ENCODE measurements at regions not wholly inside any gene's neighbourhood (a gene's known extent, or its start where the extent isn't known, plus 50 kb on each side); places are given as distances from the start of the nearest gene placed in this dataset.

DNA sequence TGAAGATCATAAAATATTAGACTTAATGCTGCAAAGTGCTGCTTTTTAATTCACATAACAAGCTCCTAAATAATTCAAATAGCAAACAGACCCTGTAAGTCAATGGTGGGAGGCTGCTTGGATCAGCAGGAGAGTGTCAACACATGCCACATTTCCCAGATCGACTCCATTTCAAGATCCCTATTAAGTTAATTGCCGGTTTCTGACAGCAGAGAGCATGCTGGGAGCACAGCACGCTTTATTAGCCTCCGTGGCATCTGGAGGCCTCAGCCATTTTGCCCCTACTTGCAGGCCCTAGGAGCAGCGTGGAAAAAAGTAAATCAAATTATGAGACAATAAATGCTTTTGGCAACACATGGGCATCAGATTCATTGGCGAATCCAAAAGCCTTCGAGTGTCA lies 201.0 kb downstream of the EMX2 start:
- Histone ChIP-seq H3K36me3 (ENCODE audit: control insufficient read depth, low read depth, low read length) (no peaks in the 10 kb centered on the region), H3K4me1 (ENCODE audit: control insufficient read depth, low read depth, low read length) (no peaks in the 10 kb centered on the region), H3K27ac (ENCODE audit: low read length) (no peak overlapping the region), H3K9me3 (ENCODE audit: control insufficient read depth, low read depth, low read length) (no peaks in the 10 kb centered on the region), H3K27me3 (ENCODE audit: control insufficient read depth, insufficient read depth, low read length) (no peaks in the 10 kb centered on the region), H3K4me3 (ENCODE audit: low read length) (no peak overlapping the region), H3K9ac (ENCODE audit: low read length) (no peak overlapping the region)

DNA sequence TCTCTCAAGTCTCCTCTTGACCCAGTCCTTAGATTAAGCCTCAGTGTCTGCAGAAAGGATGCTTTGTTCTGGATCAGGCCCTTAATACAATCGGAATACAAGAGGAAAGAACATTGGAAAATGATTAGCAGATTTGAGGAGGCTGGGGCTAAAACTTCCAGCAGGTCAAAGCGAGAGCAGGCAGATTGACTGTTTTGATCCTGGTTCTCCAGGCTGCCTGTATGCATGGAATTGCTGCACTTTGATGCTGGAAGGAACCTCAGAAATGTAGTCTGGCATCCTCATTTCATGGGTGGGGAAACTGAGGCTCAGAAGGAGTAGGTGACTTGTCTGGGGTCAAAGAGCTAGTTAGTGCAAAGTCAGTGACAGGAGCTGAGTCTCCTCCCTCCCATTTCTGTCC lies 202.8 kb downstream of the EMX2 start:
- Histone ChIP-seq H3K27me3 (ENCODE audit: control insufficient read depth, insufficient read depth, low read length) (no peaks in the 10 kb centered on the region), H3K36me3 (ENCODE audit: control insufficient read depth, low read depth, low read length) (no peaks in the 10 kb centered on the region), H3K27ac (ENCODE audit: low read length) (no peak overlapping the region), H3K9ac (ENCODE audit: low read length) (no peak overlapping the region), H3K4me1 (ENCODE audit: control insufficient read depth, low read depth, low read length) (no peaks in the 10 kb centered on the region), H3K9me3 (ENCODE audit: control insufficient read depth, low read depth, low read length) (no peaks in the 10 kb centered on the region), H3K4me3 (ENCODE audit: low read length) (no peak overlapping the region)

DNA sequence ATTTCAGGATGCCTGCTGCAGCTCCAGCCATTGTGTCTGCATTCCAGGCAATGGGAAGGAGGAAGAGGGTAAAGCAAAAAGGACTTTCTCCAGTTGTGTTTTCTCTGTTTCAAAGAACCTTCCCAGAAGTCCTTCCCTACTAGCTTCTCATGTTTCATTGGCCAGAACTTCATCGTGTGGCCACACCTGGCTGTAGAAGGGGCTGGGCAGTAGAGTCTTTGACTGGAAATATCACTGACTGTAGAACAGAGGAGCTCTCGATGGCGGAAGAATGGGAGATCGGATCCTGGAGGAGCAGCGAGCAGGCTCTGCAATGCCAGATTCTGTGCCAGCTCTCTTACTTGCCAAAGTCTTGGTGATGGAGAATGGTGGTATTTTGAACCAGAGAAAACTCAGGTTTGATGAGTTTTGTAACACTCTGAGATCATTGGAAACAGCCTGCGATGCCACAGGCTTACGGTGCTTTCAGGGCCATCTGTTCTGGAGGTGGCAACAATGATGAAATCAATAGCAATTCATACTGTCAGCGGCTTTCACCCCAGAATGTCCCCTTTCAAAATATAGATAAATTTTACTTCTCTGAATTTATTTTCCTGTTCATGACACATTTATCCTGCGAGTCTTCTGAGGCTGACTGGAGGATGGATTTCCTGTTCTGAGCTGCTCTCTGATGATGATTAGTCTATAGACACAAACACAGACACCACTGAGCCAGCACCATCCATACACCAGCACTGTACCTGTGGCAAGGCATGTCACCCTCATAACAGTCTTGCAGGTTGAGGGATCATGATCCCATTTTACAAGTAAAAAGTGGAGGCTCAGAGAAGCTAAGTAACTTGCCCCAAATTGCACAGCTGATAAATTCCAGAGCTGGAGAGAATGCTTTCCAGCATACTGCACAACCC lies 204.2 kb downstream of the EMX2 start:
- H3K36me3 ChIP-seq (ENCODE audit: control insufficient read depth, low read depth, low read length) = no peaks in the 10 kb centered on the region
- no peak overlapping the region for H3K9ac ChIP-seq (ENCODE audit: low read length)
- no peaks in the 10 kb centered on the region for H3K9me3 ChIP-seq (ENCODE audit: control insufficient read depth, low read depth, low read length)
- H3K4me1 ChIP-seq (ENCODE audit: control insufficient read depth, low read depth, low read length) = no peaks in the 10 kb centered on the region
- H3K4me3 ChIP-seq (ENCODE audit: low read length) = no peak overlapping the region
- H3K27ac ChIP-seq (ENCODE audit: low read length) = no peak overlapping the region
- H3K27me3 ChIP-seq (ENCODE audit: control insufficient read depth, insufficient read depth, low read length) = no peaks in the 10 kb centered on the region

DNA sequence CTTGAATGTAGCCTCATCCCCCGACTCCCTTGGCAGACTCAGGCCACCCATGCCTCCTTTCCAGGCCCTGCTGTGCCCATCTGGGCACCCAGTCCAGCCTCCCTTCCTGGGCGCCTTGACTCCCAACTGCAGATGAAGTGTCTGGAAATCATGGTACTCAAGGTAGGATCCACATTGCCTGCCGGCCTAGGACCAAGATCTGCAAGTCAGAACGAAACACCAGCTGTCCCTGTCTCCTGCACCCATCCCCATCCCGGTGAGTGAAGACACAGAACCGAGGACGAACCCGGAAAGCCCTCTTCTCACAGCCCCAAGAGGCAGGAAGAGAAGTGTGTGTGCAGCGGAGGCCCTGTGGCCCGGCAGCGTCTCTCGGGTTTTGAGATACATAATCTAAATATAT lies 205.1 kb downstream of the EMX2 start:
- H3K9ac ChIP-seq (ENCODE audit: low read length) = no peak overlapping the region
- no peak overlapping the region for H3K27ac ChIP-seq (ENCODE audit: low read length)
- H3K4me3 ChIP-seq (ENCODE audit: low read length) = no peak overlapping the region
- H3K4me1 ChIP-seq (ENCODE audit: control insufficient read depth, low read depth, low read length) = no peaks in the 10 kb centered on the region
- no peaks in the 10 kb centered on the region for H3K27me3 ChIP-seq (ENCODE audit: control insufficient read depth, insufficient read depth, low read length)
- no peaks in the 10 kb centered on the region for H3K9me3 ChIP-seq (ENCODE audit: control insufficient read depth, low read depth, low read length)
- H3K36me3 ChIP-seq (ENCODE audit: control insufficient read depth, low read depth, low read length) = no peaks in the 10 kb centered on the region

DNA sequence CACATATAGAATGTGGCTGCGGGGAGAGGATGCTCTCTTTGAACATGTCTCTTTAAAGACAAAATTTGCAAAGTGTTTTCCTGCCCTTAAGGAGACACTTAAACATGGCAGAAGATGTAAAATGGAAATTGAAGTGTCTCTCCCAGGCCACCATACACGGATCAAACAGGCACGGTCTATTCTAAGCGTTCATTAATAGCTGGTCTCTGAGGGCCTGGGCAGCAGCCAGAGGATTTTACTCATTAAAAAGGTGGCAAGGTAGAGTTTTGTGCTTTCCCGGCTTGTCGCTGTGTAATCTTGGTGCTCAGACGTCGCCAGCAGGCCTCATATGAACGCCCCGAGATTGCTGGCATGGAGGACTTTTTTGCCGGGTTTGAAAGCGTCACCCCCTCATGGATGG lies 205.5 kb downstream of the EMX2 start:
- Histone ChIP-seq H3K9ac (ENCODE audit: low read length) (no peak overlapping the region), H3K4me1 (ENCODE audit: control insufficient read depth, low read depth, low read length) (no peaks in the 10 kb centered on the region), H3K4me3 (ENCODE audit: low read length) (no peak overlapping the region), H3K9me3 (ENCODE audit: control insufficient read depth, low read depth, low read length) (no peaks in the 10 kb centered on the region), H3K27me3 (ENCODE audit: control insufficient read depth, insufficient read depth, low read length) (no peaks in the 10 kb centered on the region), H3K27ac (ENCODE audit: low read length) (no peak overlapping the region), H3K36me3 (ENCODE audit: control insufficient read depth, low read depth, low read length) (no peaks in the 10 kb centered on the region)

DNA sequence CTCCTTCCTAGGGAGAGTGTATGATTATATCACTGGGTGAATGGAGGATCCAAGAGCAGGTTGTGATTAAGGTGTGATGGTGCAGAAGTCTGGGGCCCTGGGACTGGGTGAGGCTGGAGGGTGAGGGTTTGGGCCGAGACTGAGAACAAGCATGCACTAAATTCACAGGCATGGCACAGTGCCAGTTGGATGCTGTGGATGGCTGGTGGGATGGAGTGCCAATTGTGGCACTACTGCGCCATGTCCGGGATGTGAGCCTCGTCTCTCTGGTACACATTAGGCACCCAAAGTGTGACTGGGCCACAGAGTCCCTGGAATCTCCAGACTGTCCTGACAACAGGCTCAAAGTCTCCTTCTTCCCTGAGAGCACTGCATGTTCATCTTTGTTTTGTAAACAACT lies 208.1 kb downstream of the EMX2 start:
- H3K4me3 ChIP-seq (ENCODE audit: low read length) = no peak overlapping the region
- H3K9ac ChIP-seq (ENCODE audit: low read length) = no peak overlapping the region
- H3K9me3 ChIP-seq (ENCODE audit: control insufficient read depth, low read depth, low read length) = no peaks in the 10 kb centered on the region
- H3K27me3 ChIP-seq (ENCODE audit: control insufficient read depth, insufficient read depth, low read length) = no peaks in the 10 kb centered on the region
- no peaks in the 10 kb centered on the region for H3K4me1 ChIP-seq (ENCODE audit: control insufficient read depth, low read depth, low read length)
- H3K27ac ChIP-seq (ENCODE audit: low read length) = no peak overlapping the region
- no peaks in the 10 kb centered on the region for H3K36me3 ChIP-seq (ENCODE audit: control insufficient read depth, low read depth, low read length)

DNA sequence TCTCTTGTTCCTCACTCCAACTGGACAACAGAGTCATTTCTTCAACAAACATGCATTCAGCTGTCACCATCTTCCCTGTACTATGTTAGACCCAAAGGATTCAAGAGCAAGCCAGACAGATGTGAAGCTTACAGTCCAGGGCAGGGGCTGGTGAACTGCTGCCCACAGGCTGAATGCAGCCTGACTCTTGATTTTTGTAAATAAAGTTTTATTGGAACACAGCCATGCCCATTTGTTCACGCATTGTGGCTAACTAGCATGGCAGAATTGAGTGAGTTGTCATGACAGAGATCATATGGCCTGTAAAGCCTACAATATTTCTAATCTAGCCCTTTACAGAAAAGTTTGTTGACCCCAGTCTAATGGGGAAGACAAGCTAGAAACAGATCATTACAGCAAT lies 208.7 kb downstream of the EMX2 start:
- no peaks in the 10 kb centered on the region for H3K4me1 ChIP-seq (ENCODE audit: control insufficient read depth, low read depth, low read length)
- no peaks in the 10 kb centered on the region for H3K27me3 ChIP-seq (ENCODE audit: control insufficient read depth, insufficient read depth, low read length)
- H3K4me3 ChIP-seq (ENCODE audit: low read length) = no peak overlapping the region
- H3K9me3 ChIP-seq (ENCODE audit: control insufficient read depth, low read depth, low read length) = no peaks in the 10 kb centered on the region
- no peak overlapping the region for H3K27ac ChIP-seq (ENCODE audit: low read length)
- no peaks in the 10 kb centered on the region for H3K36me3 ChIP-seq (ENCODE audit: control insufficient read depth, low read depth, low read length)
- no peak overlapping the region for H3K9ac ChIP-seq (ENCODE audit: low read length)

DNA sequence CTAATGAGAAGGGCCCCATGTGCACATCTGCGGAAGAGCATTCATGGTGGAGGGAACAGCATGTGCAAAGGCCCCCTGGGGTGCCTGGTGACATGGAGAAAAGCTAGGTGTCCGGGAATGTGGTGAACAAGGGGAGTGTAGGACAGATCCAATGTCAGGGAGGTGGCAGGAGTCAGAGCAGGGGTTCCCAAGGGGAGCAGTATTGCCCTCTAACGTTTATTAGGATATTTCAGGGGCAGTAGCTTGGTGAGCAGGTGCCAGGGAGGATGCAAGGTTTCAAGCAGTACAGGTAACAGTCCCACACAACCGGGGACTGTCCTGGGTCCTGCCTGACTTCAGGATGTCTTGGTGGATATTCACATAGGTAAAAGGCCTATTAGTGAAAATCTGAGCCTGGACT lies 209.6 kb downstream of the EMX2 start:
- Histone ChIP-seq H3K4me1 (ENCODE audit: control insufficient read depth, low read depth, low read length) (no peaks in the 10 kb centered on the region), H3K4me3 (ENCODE audit: low read length) (no peak overlapping the region), H3K27me3 (ENCODE audit: control insufficient read depth, insufficient read depth, low read length) (no peaks in the 10 kb centered on the region), H3K9ac (ENCODE audit: low read length) (no peak overlapping the region), H3K27ac (ENCODE audit: low read length) (no peak overlapping the region), H3K9me3 (ENCODE audit: control insufficient read depth, low read depth, low read length) (no peaks in the 10 kb centered on the region), H3K36me3 (ENCODE audit: control insufficient read depth, low read depth, low read length) (no peaks in the 10 kb centered on the region)

DNA sequence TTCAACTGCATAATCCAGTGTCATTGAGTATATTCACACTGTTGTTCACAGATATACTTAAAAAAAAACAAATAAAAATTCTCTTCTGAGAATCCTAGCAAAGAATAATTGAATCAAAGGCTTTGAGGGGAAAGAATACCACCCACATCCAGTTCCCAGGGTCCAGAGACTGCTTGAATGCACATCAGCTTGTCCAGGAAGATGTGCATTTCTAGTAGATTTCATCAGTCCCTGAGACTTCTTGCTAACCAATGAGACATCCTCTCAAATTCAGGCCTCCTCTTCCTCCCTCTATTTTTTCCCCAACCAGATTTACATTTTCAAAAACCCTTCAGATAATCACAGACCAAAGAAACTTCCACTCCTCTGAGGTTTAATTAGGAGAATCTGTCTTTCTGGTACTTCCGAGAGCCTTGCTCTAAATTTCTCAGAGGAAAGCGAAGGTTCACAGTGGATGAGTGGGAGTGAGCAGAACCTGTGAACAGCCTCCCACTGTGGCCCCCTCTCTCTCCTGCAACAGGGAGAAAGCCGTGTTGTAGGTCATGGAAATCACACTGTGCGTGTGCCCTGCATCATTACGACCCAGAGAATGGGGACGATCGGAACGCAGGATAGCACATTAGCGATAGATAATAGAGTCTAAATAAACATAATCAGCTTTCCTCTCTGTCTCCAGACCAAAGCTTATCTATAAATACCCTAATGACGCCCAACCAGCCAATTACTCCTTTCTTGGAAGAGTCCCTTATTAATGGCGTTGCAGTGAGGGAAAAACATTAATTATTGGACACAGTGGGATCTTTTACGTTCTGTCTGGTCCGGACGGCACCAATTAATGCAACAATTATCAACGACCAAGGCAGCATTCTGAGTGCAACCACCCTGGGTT lies 212.5 kb downstream of the EMX2 start:
- no peak overlapping the region for H3K27ac ChIP-seq (ENCODE audit: low read length)
- H3K4me1 ChIP-seq (ENCODE audit: control insufficient read depth, low read depth, low read length) = no peaks in the 10 kb centered on the region
- H3K27me3 ChIP-seq (ENCODE audit: control insufficient read depth, insufficient read depth, low read length) = no peaks in the 10 kb centered on the region
- H3K36me3 ChIP-seq (ENCODE audit: control insufficient read depth, low read depth, low read length) = no peaks in the 10 kb centered on the region
- no peak overlapping the region for H3K9ac ChIP-seq (ENCODE audit: low read length)
- no peaks in the 10 kb centered on the region for H3K9me3 ChIP-seq (ENCODE audit: control insufficient read depth, low read depth, low read length)
- no peak overlapping the region for H3K4me3 ChIP-seq (ENCODE audit: low read length)

DNA sequence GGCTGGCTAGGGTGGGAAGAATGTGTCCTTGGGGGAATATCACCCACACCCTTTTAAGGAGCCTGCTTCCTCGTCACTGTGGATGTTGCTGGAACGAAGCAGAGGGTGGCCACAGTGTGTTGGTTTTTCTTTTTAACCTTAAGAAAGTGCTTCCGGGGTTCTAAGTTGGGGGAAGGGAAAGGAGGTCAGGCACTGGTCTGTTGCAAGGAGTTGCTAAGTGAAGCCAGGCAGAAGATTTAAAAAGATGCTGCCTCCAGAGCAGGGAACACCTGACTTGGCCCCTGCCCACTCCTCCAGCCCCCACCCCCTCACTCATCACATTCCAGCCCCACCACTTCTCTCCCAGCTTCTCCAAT lies 213.1 kb downstream of the EMX2 start:
- Histone ChIP-seq H3K4me1 (ENCODE audit: control insufficient read depth, low read depth, low read length) (no peaks in the 10 kb centered on the region), H3K9me3 (ENCODE audit: control insufficient read depth, low read depth, low read length) (no peaks in the 10 kb centered on the region), H3K9ac (ENCODE audit: low read length) (no peak overlapping the region), H3K27me3 (ENCODE audit: control insufficient read depth, insufficient read depth, low read length) (no peaks in the 10 kb centered on the region), H3K27ac (ENCODE audit: low read length) (no peak overlapping the region), H3K4me3 (ENCODE audit: low read length) (no peak overlapping the region), H3K36me3 (ENCODE audit: control insufficient read depth, low read depth, low read length) (no peaks in the 10 kb centered on the region)

DNA sequence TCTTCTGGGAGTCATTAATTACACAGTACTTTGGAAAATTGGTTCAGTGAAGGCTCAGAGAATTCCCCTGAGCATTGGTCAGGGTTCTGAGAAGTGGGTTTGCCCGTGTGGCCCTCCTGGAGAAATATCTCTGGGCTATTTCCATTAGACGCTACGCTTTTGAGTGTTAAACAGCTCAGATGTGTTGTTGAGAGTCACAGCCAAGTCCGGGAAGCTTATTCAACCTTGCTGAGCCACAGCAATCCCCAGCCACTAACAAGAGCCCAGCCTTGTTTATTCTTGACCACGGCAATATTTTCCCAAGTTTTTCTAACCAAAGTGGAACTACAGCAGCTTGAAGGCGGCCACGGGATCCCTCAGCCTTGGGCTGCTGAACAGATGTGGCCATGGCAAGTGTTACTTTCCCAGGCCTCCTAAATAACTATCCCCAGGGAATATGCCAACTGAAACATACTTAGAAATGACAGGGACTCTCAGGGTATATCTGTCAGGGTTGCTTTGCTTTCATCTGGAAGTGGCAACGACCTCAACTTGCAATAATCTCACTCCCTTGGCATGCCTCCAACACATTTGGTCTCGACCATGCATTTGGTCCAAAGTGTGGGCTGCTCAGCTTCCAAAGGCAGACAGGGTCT lies 214.7 kb downstream of the EMX2 start:
- H3K9me3 ChIP-seq (ENCODE audit: control insufficient read depth, low read depth, low read length) = no peaks in the 10 kb centered on the region
- no peaks in the 10 kb centered on the region for H3K4me1 ChIP-seq (ENCODE audit: control insufficient read depth, low read depth, low read length)
- H3K4me3 ChIP-seq (ENCODE audit: low read length) = no peak overlapping the region
- H3K27ac ChIP-seq (ENCODE audit: low read length) = no peak overlapping the region
- H3K27me3 ChIP-seq (ENCODE audit: control insufficient read depth, insufficient read depth, low read length) = no peaks in the 10 kb centered on the region
- H3K36me3 ChIP-seq (ENCODE audit: control insufficient read depth, low read depth, low read length) = no peaks in the 10 kb centered on the region
- H3K9ac ChIP-seq (ENCODE audit: low read length) = no peak overlapping the region
